Trophoblast cell (in vitro differentiated cells and primary cell): ENCODE measurements at regions not wholly inside any gene's neighbourhood (a gene's known extent, or its start where the extent isn't known, plus 50 kb on each side); places are given as distances from the start of the nearest gene placed in this dataset.

Experiments
- DNase-seq, 2 donors: peaks; one replicate each; pipeline ENCODE4 v3.0.0-alpha.2; 2016
- H2AFZ ChIP-seq: 2 replicates; pipeline ENCODE4 v1.6.1; 2013; ENCODE audit warnings: low read length, moderate library complexity, mild to moderate bottlenecking; ENCODE audit not compliant: insufficient read depth, poor library complexity
- H2AK5ac ChIP-seq: 2 replicates; pipeline ENCODE4 v1.6.1; 2013; ENCODE audit warnings: mild to moderate bottlenecking, low read length
- H2BK120ac ChIP-seq: 2 replicates; pipeline ENCODE4 v1.6.1; 2013; ENCODE audit warnings: low read length, mild to moderate bottlenecking, moderate library complexity; ENCODE audit not compliant: insufficient read depth, poor library complexity
- H2BK12ac ChIP-seq: 2 replicates; pipeline ENCODE4 v1.6.1; 2013; ENCODE audit warnings: mild to moderate bottlenecking, low read length, moderate library complexity
- H2BK5ac ChIP-seq: 2 replicates; pipeline ENCODE4 v1.6.1; 2013; ENCODE audit warnings: low read length, low read depth, moderate library complexity, mild to moderate bottlenecking; ENCODE audit not compliant: poor library complexity
- H3K14ac ChIP-seq: 2 replicates; pipeline ENCODE4 v1.6.1; 2013; ENCODE audit warnings: mild to moderate bottlenecking, low read length
- H3K18ac ChIP-seq: 2 replicates; pipeline ENCODE4 v1.6.1; 2013; ENCODE audit warnings: mild to moderate bottlenecking, low read length
- H3K23ac ChIP-seq: 2 replicates; pipeline ENCODE4 v1.6.1; 2013; ENCODE audit warnings: low read length
- H3K27ac ChIP-seq: 2 replicates; pipeline ENCODE4 v1.5.1; 2013; ENCODE audit warnings: low read depth, mild to moderate bottlenecking, inconsistent platforms, low read length, moderate library complexity
- H3K27me3 ChIP-seq: 2 replicates; pipeline ENCODE4 v1.6.1; 2013; ENCODE audit warnings: inconsistent platforms, mild to moderate bottlenecking, low read length, moderate library complexity; ENCODE audit not compliant: insufficient read depth
- H3K36me3 ChIP-seq, 2 experiments: 1 replicate in 1 of 2; 2 replicates in 1 of 2; pipeline ENCODE4 v1.6.1; 2013; ENCODE audit warnings: low read length in 2 of 2, mild to moderate bottlenecking in 2 of 2, moderate library complexity in 1 of 2; ENCODE audit not compliant: insufficient read depth in 2 of 2, control insufficient read depth in 1 of 2
- H3K4ac ChIP-seq: 2 replicates; pipeline ENCODE4 v1.6.1; 2013; ENCODE audit warnings: low read depth, mild to moderate bottlenecking, low read length, moderate library complexity
- H3K4me1 ChIP-seq, 2 experiments: 1 replicate in 1 of 2; 2 replicates in 1 of 2; pipeline ENCODE4 v1.6.1; 2013; ENCODE audit warnings: low read length in 2 of 2, mild to moderate bottlenecking in 2 of 2, moderate library complexity in 1 of 2; ENCODE audit not compliant: insufficient read depth in 2 of 2, control insufficient read depth in 1 of 2
- H3K4me2 ChIP-seq: 2 replicates; pipeline ENCODE4 v1.6.1; 2013; ENCODE audit warnings: inconsistent platforms, mild to moderate bottlenecking, low read length, moderate library complexity
- H3K4me3 ChIP-seq: 2 replicates; pipeline ENCODE4 v1.5.1; 2013; ENCODE audit warnings: mild to moderate bottlenecking, low read depth, low read length, inconsistent platforms
- H3K79me1 ChIP-seq: one replicate; pipeline ENCODE4 v1.6.1; 2013; ENCODE audit warnings: low read length
- H3K79me2 ChIP-seq: 2 replicates; pipeline ENCODE4 v1.6.1; 2013; ENCODE audit warnings: low read length, mild to moderate bottlenecking; ENCODE audit not compliant: control insufficient read depth, insufficient read depth, poor library complexity
- H3K9ac ChIP-seq: 2 replicates; pipeline ENCODE4 v1.6.1; 2013; ENCODE audit warnings: mild to moderate bottlenecking, low read length
- H3K9me3 ChIP-seq: 2 replicates; pipeline ENCODE4 v1.6.1; 2013; ENCODE audit warnings: low read depth, mild to moderate bottlenecking, control low read depth, inconsistent platforms, low read length; ENCODE audit not compliant: insufficient read depth
- H4K12ac ChIP-seq: 2 replicates; pipeline ENCODE4 v1.6.1; 2013; ENCODE audit warnings: low read depth, mild to moderate bottlenecking, low read length, moderate library complexity
- H4K8ac ChIP-seq: 2 replicates; pipeline ENCODE4 v1.6.1; 2013; ENCODE audit warnings: low read depth, mild to moderate bottlenecking, low read length, moderate library complexity
- H4K91ac ChIP-seq: one replicate; pipeline ENCODE4 v1.6.1; 2013; ENCODE audit warnings: low read depth, mild to moderate bottlenecking, low read length, moderate library complexity
- WGBS: extraction: QIAGEN DNeasy Blood & Tissue Kit; methylation state at CpG from one replicate; pipeline ENCODE4 v1.1.7; 2013; ENCODE audit warnings: missing lambda C conversion rate; ENCODE audit not compliant: insufficient read length, insufficient coverage; ENCODE audit errors: extremely low coverage; 5-methylcytosine and 5-hydroxymethylcytosine counted together

GRCh38 chr11:23680488-23681230 is 816.2 kb upstream of the LUZP2 start:
- DNase-seq: no peak
- Histone ChIP-seq H3K4me2 (no peak overlapping the region), H3K23ac (no peak overlapping the region), H3K27ac (no peak overlapping the region), H3K79me2 (no peaks in the 10 kb centered on the region), H4K91ac (no peak overlapping the region), H3K4me1 (no peaks in the 10 kb centered on the region), H3K36me3 (no peaks in the 10 kb centered on the region), H3K79me1 (no peaks in the 10 kb centered on the region), H4K8ac (no peak overlapping the region), H2BK120ac (no peak overlapping the region), H3K4me3 (peak overlapping the region; percentile 8), H3K4ac (no peak overlapping the region), H2BK5ac (no peak overlapping the region), H3K14ac (no peak overlapping the region), H3K18ac (no peak overlapping the region), H3K9me3 (peaks cover 2% of the 10 kb centered on the region), H2AK5ac (no peak overlapping the region), H2BK12ac (no peak overlapping the region), H3K9ac (no peak overlapping the region), H2AFZ (no peak overlapping the region), H3K27me3 (no peaks in the 10 kb centered on the region), H4K12ac (no peak overlapping the region)
- no CpG with 5 or more reads among the region's 20 CpGs for WGBS

DNA sequence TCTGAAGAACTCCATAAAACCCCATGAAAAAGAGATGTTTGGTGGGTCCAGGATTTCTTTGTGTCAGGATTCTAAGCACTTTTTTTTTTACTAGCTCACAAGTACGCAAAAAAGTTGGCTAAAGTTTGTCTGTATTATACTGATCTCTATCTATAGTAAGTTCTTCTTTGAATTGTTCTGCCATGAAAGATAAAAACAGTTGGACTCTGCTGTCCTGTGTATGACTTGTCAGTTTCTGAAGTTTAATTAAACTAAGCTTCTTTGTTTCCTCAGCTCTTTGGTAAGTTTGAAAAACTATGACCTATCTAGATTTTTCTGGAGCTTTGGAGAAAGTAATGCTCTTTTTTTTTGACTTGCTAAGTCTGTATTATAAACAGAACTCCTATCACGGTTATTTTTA is 812.2 kb upstream of the LUZP2 start:
- WGBS: no CpG with 5 or more reads among the region's 2 CpGs
- H2BK12ac ChIP-seq: no peak overlapping the region
- H3K4me2 ChIP-seq: no peak overlapping the region
- no peak overlapping the region for H3K4ac ChIP-seq
- no peaks in the 10 kb centered on the region for H3K27me3 ChIP-seq
- no peak overlapping the region for H3K27ac ChIP-seq
- no peak overlapping the region for H2BK5ac ChIP-seq
- no peak overlapping the region for H3K23ac ChIP-seq
- H4K12ac ChIP-seq: no peak overlapping the region
- H2AK5ac ChIP-seq: no peak overlapping the region
- no peak overlapping the region for H2AFZ ChIP-seq
- H3K9me3 ChIP-seq: no peaks in the 10 kb centered on the region
- H3K18ac ChIP-seq: no peak overlapping the region
- no peak overlapping the region for H2BK120ac ChIP-seq
- no peaks in the 10 kb centered on the region for H3K36me3 ChIP-seq
- DNase-seq: no peak
- no peak overlapping the region for H3K9ac ChIP-seq
- H3K79me1 ChIP-seq: no peaks in the 10 kb centered on the region
- H3K14ac ChIP-seq: no peak overlapping the region
- H4K91ac ChIP-seq: no peak overlapping the region
- no peak overlapping the region for H4K8ac ChIP-seq
- H3K4me1 ChIP-seq: no peaks in the 10 kb centered on the region
- no peaks in the 10 kb centered on the region for H3K79me2 ChIP-seq
- no peak overlapping the region for H3K4me3 ChIP-seq

DNA sequence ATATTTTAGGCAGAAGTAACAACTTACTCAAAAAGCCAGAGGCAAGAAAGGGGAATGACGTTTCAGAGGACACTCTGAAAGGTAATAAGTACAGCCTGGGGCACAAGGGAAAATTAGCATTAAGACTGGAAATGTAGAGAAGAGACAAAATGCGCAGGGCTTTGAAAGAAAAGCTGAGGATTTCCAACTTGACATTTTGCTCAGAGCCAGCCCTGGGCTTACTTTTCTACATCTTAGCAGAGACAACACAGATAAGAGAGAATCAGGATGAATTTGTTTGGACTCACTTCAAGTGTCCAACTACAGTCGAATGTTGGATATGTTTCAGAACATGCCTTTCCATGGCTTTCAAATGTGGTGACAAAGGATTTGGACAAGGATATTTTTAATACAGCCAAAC is 808.9 kb upstream of the LUZP2 start:
- no peak overlapping the region for H3K14ac ChIP-seq
- no peaks in the 10 kb centered on the region for H3K9me3 ChIP-seq
- no peaks in the 10 kb centered on the region for H3K27me3 ChIP-seq
- no CpG with 5 or more reads among the region's 3 CpGs for WGBS
- H3K4me1 ChIP-seq: no peaks in the 10 kb centered on the region
- H3K9ac ChIP-seq: no peak overlapping the region
- H2AFZ ChIP-seq: no peak overlapping the region
- no peak overlapping the region for H2BK5ac ChIP-seq
- no peak overlapping the region for H3K27ac ChIP-seq
- no peak overlapping the region for H2BK120ac ChIP-seq
- H2AK5ac ChIP-seq: no peak overlapping the region
- H3K36me3 ChIP-seq: no peaks in the 10 kb centered on the region
- no peak overlapping the region for H3K23ac ChIP-seq
- no peak overlapping the region for H4K91ac ChIP-seq
- no peak overlapping the region for H3K18ac ChIP-seq
- no peaks in the 10 kb centered on the region for H3K79me2 ChIP-seq
- H3K4me2 ChIP-seq: no peak overlapping the region
- H2BK12ac ChIP-seq: no peak overlapping the region
- H3K79me1 ChIP-seq: no peaks in the 10 kb centered on the region
- no peak for DNase-seq
- no peak overlapping the region for H4K8ac ChIP-seq
- no peak overlapping the region for H3K4ac ChIP-seq
- no peak overlapping the region for H4K12ac ChIP-seq
- H3K4me3 ChIP-seq: no peak overlapping the region

GRCh38 chr11:23688411-23688810 is 808.4 kb upstream of the LUZP2 start:
- no CpG with 5 or more reads among the region's 4 CpGs for WGBS
- H3K27ac ChIP-seq: no peak overlapping the region
- no peak overlapping the region for H2AK5ac ChIP-seq
- H2BK120ac ChIP-seq: no peak overlapping the region
- H2BK12ac ChIP-seq: no peak overlapping the region
- no peak overlapping the region for H3K4ac ChIP-seq
- no peak overlapping the region for H3K9ac ChIP-seq
- H3K36me3 ChIP-seq: no peaks in the 10 kb centered on the region
- no peak overlapping the region for H3K14ac ChIP-seq
- H3K4me1 ChIP-seq: no peaks in the 10 kb centered on the region
- no peak overlapping the region for H4K91ac ChIP-seq
- H3K79me2 ChIP-seq: no peaks in the 10 kb centered on the region
- H3K27me3 ChIP-seq: no peaks in the 10 kb centered on the region
- H2AFZ ChIP-seq: no peak overlapping the region
- no peak overlapping the region for H3K4me2 ChIP-seq
- no peak overlapping the region for H4K12ac ChIP-seq
- no peaks in the 10 kb centered on the region for H3K9me3 ChIP-seq
- H3K23ac ChIP-seq: no peak overlapping the region
- no peak overlapping the region for H4K8ac ChIP-seq
- H3K4me3 ChIP-seq: no peak overlapping the region
- no peaks in the 10 kb centered on the region for H3K79me1 ChIP-seq
- no peak for DNase-seq
- no peak overlapping the region for H3K18ac ChIP-seq
- no peak overlapping the region for H2BK5ac ChIP-seq
